ENCODE measurements at regions not wholly inside any gene's neighbourhood (a gene's known extent, or its start where the extent isn't known, plus 50 kb on each side); places are given as distances from the start of the nearest gene placed in this dataset.

DNA sequence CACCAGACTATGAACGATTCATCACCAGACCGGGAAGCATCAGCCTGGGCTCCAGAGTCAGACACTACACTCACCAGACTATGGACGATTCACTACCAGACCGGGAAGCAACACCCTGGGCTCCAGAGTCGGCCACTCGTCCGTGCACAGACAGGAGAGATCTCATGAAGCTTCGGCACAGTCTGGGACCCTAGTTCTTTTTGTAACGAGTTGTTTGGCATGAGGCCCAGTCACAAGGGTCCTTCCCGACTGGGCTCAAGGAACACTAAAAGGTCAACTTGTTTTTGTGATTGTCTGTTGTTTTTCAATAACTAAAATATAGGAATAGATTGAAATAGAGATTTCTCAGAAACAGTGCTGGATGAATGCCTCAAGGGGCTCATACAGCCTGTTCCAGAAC lies 1141.6 kb upstream of the MIR17HG start:
- TF ChIP-seq CTCF (conservative IDR thresholded peaks at IDR 0.05; ENCODE audit: low read depth, low read length) (no peak), EZH2 (IDR thresholded peaks at IDR 0.05; ENCODE audit: low read length, unreplicated experiment) (no peak)
